ENCODE measurements at regions not wholly inside any gene's neighbourhood (a gene's known extent, or its start where the extent isn't known, plus 50 kb on each side); places are given as distances from the start of the nearest gene placed in this dataset.

- DNase-seq (ENCODE audit: low read depth in 3 of 3): no peak
These were observed 799.0 kb downstream of the TLR4 start for GRCh38 chr9:118503236-118503635.

- DNase-seq (ENCODE audit: low read depth in 3 of 3): no peak
These were observed 806.5 kb downstream of the TLR4 start for GRCh38 chr9:118510711-118511110.

DNA sequence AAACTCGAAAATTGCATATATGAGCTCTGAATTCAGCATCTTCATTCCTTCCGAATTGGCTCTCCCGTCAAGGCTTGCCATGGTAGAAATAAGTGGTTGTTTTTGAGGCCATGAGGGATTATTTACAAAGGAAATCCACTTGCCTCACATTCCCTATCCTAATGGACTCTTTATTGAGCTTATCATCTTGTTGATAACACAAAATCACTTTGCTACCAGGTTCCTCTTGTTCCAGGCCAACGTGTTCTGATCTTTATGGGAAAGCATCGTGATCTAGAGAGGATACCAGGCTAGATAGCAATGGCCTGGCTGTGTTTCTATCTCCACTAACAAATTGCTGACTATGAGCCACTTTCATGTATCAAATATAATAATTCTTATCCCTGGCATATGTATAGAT, 811.7 kb downstream of the TLR4 start:
- no peak for DNase-seq (ENCODE audit: low read depth in 3 of 3)

DNA sequence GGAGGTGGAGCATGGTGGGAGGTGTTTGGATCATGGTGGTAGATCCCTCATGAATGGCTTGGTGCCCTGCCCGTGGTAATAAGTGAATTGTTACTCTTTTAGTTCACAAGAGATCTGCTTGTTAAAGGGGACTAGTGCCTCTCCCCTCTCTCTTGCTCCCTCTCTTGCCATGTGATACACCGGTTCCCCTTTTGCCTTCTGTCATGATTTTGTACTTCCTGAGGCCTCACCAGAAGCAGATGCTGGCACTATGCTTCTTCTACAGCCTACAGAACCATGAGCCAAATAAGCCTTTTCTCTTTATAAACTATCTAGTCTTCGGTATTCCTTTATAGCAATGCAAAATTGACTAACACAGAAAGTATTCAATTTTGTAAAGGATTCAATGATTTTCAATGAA, 817.1 kb downstream of the TLR4 start:
- DNase-seq (ENCODE audit: low read depth in 3 of 3): no peak

- DNase-seq (ENCODE audit: low read depth in 3 of 3): peak in 1 of 3 experiments; percentile 1
These were observed 818.2 kb downstream of the TLR4 start for GRCh38 chr9:118522093-118523028.

GRCh38 chr9:118527261-118527660, 823.1 kb downstream of the TLR4 start:
- no peak for DNase-seq (ENCODE audit: low read depth in 3 of 3)

- DNase-seq (ENCODE audit: low read depth in 3 of 3): no peak
These were observed 825.0 kb downstream of the TLR4 start for GRCh38 chr9:118529210-118529609.

GRCh38 chr9:118529624-118530214, 825.5 kb downstream of the TLR4 start:
- DNase-seq (ENCODE audit: low read depth in 3 of 3): no peak

- no peak for DNase-seq (ENCODE audit: low read depth in 3 of 3)
These were observed 828.4 kb downstream of the TLR4 start for GRCh38 chr9:118532592-118532991.

GRCh38 chr9:118533101-118533500, 828.9 kb downstream of the TLR4 start:
- DNase-seq (ENCODE audit: low read depth in 3 of 3): no peak

GRCh38 chr9:118533850-118534249, 829.6 kb downstream of the TLR4 start:
- DNase-seq (ENCODE audit: low read depth in 3 of 3): no peak

DNA sequence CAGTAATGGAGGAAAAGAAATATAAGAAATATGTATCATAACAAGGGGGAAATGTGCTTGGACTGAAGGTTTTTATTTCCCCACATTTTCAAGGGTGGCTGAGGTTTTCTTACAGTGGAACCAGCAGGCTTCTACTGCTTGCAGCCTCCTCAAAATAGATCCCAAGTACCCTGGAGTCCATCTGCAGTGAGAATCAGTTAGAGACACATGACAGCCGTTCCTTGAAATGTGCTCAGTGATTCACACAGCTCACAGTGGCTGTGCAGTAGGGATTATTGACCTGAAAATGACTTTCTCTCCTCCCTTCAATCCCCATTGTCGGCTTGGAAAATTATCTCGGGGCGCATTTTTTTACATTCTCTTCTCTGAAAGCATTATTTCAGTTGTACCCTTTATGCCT, 832.0 kb downstream of the TLR4 start:
- DNase-seq (ENCODE audit: low read depth in 3 of 3): no peak

- no peak for DNase-seq (ENCODE audit: low read depth in 3 of 3)
These were observed 830.3 kb downstream of the BRINP1 start for GRCh38 chr9:118538959-118539358.

DNA sequence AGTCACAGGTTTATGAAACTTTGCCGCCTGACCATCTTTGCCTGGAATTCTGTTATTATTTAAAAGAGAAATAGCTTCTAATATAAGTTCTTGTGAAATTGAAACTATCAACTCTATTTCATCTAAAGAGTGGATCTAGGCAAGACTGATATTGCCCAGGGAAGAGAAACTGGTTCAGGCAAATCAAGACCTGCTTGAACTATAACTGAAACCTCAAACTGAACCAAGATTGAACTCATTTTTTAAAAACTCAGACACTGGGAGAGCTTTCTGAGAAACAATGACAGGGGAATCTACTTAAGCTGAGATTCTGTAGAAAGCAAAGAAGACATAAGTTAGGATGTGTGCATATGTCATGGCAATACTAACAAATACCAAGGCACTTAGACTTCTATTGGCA, 815.8 kb downstream of the BRINP1 start:
- DNase-seq (ENCODE audit: low read depth in 3 of 3): no peak

GRCh38 chr9:118554987-118555386, 814.2 kb downstream of the BRINP1 start:
- DNase-seq (ENCODE audit: low read depth in 3 of 3): no peak

GRCh38 chr9:118558026-118558425, 811.2 kb downstream of the BRINP1 start:
- DNase-seq (ENCODE audit: low read depth in 3 of 3): no peak

DNA sequence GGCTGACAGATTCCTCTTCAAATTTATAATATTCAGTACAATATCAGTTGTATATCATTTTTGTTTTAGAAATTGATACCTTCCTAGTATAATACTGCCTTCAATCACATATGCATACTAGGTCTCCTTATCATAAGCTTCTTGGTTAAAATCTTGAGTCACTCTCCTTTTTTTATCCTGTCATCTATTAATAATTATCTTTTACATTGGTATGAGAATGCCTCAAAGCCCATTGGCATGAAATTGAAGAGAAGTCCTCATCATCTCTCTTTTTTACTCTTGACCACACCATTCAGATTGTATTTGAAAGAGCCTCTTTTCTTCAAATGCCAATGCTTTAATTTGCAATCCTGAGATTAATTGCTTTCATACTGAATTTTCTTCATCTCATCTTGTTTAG, 810.3 kb downstream of the BRINP1 start:
- no peak for DNase-seq (ENCODE audit: low read depth in 3 of 3)

- no peak for DNase-seq (ENCODE audit: low read depth in 3 of 3)
These were observed 808.2 kb downstream of the BRINP1 start for GRCh38 chr9:118561051-118561450.

- no peak for DNase-seq (ENCODE audit: low read depth in 3 of 3)
These were observed 805.6 kb downstream of the BRINP1 start for GRCh38 chr9:118563677-118564076.

GRCh38 chr9:118567861-118568260, 801.4 kb downstream of the BRINP1 start:
- no peak for DNase-seq (ENCODE audit: low read depth in 3 of 3)

GRCh38 chr9:118568704-118569103, 800.5 kb downstream of the BRINP1 start:
- DNase-seq (ENCODE audit: low read depth in 3 of 3): no peak

DNA sequence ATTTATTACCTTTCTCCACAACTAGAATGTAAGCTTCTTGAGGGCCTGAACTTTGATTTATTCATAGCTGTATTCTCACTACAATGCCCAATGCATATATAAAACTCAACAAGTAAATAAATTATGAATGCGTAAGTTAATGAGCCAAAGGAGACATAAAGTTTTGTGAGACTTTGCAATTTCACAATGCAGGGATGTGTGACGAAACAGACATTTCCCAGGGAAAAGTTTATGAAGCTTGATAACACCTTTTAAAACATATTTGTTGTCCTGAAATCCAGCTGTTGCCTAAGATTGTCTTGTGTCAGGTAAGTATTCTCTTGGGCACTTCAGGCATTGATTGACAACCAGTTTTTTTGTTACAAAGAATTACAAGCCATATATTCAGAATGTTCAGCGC, 800.1 kb downstream of the BRINP1 start:
- no peak for DNase-seq (ENCODE audit: low read depth in 3 of 3)

DNA sequence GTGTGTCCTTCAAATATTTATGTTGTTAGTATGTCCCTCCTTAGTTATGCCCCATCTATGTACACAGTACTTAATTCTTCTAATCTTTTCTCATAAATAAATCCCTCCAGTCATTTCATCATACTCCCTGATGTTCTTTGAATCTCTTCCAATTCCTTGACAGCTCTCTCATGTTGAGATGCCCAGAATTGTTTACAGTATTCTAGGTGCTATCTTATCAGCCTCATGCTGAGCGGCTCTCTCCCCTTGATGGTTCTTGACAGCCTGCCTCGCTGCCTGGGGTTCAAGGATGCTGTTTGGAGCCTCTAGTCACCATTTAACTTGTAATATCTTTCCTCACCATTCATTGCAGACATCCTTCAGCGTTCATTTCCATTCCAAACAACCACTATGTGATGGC, 799.2 kb downstream of the BRINP1 start:
- DNase-seq (ENCODE audit: low read depth in 3 of 3): no peak
